HG03457 (cell line): ENCODE measurements at regions not wholly inside any gene's neighbourhood (a gene's known extent, or its start where the extent isn't known, plus 50 kb on each side); places are given as distances from the start of the nearest gene placed in this dataset.
A peak's percentile ranks its signal among the peaks of the same experiment; 100 is the strongest.

Source experiments
- ATAC-seq: cut with Tn5 transposase; IDR thresholded peaks from one replicate; pipeline ENCODE4 v1.9.1; 2021; ENCODE audit warnings: moderate number of reproducible peaks; ENCODE audit not compliant: unreplicated experiment

DNA sequence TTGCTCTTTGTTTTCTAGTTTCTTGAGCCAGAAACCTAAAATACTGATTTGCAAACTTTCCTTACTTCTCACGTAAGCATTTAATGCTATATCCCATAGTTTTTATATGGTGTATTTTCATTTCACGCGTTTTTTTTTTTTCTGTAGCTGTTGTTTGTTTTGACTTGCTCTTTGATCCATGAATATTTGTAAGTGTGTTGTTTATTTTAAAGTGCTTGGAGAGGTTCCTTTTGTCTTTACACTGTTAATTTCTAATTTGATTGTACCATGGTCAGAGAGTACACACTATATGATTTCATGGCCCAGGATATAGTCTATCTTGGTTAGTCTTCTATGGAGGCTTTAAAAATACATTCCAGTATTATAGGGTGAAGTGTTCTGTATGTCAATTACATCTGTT, 84.8 kb upstream of the RNF217 start:
- ATAC-seq, result no peak

DNA sequence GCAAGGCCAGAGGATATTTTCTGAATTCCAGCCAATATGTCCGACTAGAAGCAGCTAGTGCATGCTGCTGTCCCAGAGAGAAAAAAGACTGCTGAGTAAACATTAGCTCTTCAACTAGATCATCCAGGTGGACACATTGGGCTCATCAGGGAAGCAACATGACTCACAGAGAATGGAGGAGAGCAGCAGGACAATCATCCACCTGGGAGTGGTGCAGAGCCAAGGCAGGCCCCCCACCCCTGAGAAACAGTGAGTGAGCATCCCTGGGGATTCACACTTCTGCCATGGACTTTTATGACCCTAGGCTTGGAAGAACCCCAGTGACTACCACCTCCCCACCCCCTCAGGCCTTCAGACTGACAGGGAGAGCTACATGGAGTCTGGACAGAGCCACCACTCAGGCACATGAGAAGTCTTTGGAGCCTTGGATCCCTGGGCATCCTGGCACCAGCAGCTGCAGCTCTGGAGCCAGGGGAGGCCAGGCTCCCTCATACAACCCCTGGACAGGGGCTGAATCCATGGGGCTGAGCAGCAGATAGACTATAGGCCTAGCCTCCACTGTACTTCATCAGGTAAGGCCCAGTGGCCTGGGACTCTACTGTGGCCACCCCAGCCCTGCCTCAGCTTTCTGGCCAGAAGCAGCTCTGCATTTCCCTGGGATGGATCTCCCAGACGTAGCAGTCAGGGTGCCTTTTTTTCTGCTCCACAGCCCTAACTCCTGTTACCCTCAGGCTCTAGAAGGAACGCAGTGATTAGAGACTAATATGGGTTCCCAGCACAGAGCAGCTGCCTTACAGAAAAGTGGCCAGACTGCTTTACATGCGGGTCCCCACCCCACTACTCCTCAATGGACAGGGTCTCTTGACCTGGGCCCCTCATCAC, 82.9 kb upstream of the RNF217 start:
- ATAC-seq, result no peak

DNA sequence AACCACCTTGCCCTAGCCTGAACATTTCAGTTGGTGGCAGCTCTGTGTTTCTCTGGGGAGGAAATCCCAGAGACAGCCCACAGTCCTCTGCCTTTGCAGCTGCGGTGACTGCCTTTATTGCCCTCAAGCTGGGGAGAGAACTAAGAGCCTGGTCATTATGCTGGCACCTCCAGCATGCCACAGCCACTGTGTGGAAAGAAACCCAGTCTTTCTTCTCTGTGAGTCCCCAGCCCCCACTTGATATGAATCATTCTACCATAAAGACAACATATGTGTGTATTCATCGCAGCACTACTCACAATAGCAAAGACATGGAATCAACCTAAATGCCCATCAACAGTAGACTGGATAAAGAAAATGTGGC, 82.3 kb upstream of the RNF217 start:
- ATAC-seq, result no peak

DNA sequence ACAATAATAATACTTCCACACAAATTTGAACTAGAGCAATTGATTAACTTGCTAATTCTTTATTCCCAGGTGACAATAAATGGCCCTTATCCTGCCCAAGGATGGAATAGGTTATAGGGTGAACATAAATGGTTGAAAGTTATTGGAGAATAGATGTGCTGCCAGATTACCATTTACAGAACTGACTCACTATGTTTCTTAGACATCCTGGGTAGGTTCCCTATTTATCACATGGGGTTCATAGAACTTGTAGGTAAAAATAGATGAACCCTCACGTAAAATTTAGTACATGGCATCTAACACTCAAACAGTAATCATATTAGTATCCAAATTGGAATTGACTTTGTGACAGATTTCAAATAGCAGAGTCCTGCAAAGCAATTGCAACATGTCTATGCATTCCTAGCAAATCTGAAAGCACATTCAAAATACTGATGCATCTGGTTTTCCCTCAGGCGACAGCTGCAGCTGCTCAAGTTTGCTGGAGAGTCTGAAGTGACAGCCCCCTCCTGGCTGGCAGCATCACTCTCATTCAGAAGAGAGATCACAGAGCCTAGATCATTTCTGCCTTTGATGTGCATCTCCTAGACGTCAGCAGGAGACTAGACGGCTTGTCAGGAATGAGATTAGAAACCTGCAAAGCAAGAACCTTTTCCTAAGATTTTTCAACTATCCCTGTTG, 80.2 kb upstream of the RNF217 start:
- peak; percentile 56 for ATAC-seq

DNA sequence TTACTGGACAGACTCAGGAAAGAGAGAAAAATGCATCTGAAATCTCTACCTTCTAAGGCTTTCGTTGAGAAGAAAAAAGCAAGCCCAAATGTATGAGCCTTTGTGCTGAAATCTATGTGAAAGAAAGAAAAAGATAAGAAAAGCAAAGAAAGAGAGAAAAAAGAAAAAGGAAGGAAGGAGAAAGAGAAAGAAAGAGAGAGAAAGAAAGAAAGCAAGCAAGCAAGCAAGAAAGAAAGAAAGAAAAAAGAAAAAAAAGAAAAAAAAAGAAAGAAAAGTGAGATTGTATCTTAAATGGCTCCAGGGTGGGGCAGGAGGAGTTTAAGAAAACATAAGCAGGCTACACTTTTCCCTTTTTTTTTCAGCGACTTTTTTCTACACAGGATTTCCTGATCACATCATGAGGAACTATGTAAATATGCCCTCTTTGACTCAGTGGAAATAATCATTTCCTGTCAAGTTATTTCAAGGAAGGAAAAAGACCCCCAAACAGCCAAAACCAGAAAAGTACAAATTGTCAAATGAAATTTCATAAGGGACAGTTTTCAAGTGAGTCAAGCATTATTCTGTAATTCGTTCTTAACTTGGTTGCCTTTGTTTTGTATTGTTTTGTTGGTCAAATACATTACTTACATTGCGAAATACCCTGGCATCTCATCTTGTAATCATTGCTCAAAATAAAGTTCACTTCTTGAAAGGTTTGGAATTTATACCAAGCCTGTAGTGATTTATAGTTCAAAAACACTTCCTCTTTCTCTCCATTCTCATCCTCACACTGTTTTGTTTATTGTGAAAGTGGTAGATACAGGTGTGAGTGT, 79.5 kb upstream of the RNF217 start:
- ATAC-seq, result no peak

DNA sequence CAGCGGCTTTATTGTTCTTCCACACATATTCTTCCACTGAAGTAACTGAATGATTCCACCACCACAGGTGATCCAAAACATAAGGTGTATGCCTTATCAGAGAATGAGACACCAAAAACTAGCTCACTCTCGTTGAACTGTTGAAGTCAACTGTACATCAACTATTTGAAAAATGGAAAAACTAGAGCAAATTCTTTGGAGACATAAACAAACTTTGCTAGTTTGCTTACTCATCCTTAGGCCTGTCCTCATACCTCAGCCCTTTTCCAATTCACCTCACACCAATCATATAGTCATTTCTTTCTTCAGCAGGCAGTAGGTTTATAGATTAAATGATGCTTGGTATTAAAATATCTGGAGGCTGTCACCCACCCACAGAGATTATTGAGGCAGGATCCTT, 77.1 kb upstream of the RNF217 start:
- ATAC-seq, result no peak

DNA sequence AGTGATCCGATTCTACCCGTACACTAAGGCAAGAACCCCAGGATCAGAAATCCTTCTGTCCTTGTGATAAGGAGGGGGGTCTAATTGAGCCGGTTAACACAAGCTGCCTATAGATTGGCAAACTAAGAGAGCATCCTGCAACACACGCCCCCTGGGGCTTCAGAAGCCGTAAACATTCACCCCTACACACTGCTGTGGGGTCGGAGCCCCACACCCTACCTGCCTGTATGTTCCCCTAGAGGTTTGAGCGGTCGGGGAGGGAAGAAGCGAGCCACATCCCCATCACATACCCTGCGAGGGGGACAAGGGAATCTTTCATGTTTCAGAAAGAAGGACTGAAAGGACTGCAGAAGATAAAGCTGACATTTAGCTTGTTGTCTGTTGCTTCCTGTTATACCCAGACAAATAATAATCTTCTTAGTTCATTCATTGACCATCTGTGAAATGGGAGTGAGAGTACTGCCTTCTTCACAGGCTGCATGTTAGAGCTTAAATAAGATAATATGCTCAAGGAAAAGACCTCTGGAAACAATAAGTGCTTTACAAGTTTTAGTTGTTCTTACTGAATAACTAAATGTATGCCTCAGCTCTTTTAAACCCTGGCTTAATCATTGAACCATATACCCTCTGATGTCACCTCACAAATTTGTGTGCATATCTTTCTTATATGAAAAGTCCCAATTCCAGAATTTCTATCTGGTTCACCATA, 74.2 kb upstream of the RNF217 start:
- ATAC-seq, result peak; percentile 35

DNA sequence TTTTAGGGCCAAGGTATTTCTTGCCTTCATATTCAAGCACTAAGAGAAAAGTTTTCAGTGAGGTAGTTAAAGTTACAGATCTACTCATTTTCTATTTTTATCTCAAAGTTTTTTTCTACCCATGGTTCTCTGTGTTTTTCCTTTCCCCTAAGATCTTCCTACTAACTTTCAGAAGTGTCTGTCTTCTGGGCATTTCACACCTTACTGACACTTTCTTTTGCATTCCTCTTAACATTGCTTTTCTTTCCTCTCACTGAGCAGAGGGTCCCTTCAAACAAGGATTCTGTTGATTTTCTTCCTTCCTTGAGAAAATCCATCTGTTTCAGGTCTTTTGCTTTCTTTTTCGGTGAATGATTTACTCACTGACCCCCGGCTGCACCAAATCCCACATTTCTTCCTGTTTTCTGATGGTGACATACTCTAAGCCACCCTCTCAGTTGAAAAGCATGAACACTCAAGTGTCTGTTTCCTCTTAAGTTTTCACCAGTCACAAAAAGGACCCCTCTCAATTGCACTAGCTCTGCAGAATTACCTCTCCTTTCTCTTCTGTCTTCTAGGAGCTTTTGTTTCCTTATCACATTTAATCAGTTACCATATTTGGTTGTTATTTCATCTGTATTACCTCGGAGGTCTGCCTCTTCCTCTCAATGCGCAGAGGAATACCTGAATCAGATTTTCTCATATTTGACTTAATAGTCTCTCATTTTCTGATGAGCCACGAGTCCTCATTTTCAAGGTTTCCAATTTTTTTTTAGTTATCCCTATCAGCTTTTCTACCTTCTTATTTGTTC, 73.5 kb upstream of the RNF217 start:
- ATAC-seq, result peak; percentile 45

DNA sequence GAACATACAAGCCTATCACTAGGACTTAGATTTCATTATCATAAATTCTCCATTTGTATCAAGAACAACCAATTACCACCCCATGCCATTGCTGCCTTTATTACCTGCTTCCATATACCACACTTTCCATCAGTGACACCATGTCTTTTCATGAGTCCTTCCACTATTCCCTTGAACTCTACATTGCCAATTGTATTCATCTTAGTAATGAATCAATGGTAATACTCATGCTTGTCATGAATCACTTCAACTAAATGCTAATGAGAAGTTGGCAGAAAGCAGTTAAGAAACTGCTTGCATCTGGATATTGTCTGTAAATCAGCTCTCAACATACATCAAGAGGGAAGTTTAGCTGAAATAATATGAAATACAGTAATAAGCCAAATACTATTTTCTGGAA, 61.2 kb upstream of the RNF217 start:
- no peak for ATAC-seq

DNA sequence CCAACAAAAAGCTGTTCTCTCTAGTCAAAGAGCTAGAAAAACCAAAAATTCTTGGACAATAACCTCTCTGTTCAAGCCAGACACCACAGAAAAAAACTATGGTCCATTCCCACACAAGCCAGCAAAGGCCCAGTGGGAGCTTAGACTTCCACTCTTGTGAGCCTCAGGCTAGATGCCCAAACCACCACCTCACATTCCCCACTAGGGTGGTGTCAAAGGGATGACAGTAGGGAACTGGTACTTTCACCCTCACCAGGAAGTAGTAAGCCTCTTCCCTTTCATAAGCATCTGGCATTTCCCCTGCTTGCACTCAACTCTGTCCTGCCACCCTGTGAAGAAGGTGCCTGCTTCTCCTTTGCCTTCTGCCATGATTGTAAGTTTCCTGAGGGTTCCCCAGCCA, 58.4 kb upstream of the RNF217 start:
- no peak for ATAC-seq

DNA sequence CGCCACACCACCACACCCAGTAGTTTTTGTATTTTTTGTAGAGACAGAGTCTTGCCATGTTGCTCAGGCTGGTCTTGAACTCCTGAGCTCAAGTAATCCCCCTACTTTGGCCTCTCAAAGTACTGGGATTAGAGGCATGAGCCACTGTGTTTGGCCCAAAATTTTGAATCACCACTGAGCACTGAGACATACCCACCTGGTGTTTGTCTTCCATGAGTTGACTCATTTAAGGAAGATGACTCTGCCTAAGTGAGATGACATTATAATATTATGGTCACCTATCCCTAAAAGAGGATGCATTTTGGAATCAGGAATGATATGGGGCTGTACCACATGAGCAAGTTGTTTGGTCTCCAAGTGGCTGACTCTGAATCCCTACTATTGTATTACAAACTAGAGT, 54.6 kb upstream of the RNF217 start:
- ATAC-seq, result no peak
